ENCODE measurements at regions not wholly inside any gene's neighbourhood (a gene's known extent, or its start where the extent isn't known, plus 50 kb on each side); places are given as distances from the start of the nearest gene placed in this dataset.

DNA sequence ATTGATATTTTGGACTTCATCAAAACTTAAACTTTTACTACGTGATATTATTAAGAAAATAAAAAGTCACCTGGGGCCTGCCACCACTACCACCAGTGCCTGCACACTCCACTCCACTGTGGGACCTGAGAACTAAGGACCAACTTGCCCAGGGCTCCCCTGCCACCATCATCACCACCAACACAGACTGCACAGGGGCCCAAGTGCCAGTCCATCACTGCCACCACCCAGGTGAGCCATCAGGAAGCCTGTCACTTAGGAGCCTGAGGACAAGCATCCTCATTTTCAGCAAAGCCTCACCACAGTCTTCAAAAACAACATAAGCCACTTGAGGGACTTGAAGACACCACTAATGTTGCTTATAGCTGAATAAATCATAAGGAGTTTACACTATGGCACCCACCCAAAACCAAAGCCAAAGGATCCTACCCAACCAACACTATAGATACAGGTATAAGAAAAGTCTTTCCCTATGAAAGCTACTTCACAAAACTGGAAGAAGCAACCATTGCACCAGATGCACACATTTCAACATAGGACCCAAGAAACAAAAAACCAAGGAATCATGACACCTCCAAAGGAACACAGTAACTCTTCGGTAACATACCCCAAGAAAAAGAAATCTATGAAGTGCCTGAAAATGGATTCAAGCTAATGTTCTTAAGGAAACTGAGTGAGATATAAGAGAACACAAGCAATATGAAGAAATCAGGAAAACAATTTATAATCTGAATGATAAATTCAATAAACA lies 73.6 kb upstream of the GNAZ start:
- DNase-seq (ENCODE audit: insufficient read length, low spot score) (no peak), FAIRE-seq (no peak)

- DNase-seq (ENCODE audit: insufficient read length, low spot score) (no peak), FAIRE-seq (no peak)
Measured at GRCh38 chr22:22997262-22997898, 72.9 kb upstream of the GNAZ start.

DNA sequence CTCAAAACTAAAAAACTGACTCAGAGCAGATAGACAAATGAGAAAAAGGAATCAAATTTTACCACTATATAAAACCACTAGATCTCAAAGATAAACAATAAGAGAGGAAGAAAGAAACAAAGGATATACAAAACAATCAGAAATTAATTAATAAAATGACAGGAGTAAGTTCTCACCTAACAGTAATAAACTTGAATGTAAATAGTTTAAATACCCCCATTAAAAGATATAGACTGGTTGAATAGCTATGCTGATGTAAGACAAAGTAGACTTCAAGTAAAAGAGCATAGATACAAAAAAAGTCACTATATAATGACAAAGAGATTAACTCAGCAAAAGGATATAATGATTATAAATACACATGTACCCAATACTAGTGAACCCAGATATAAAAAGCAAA lies 72.3 kb upstream of the GNAZ start:
- FAIRE-seq (no peak), DNase-seq (ENCODE audit: insufficient read length, low spot score) (no peak)

- DNase-seq (ENCODE audit: insufficient read length, low spot score), result no peak
- FAIRE-seq, result no peak
Measured at GRCh38 chr22:22999523-22999922, 70.8 kb upstream of the GNAZ start.

GRCh38 chr22:23000657-23001347 lies 69.5 kb upstream of the GNAZ start:
- FAIRE-seq, result no peak

GRCh38 chr22:23001463-23001862 lies 68.9 kb upstream of the GNAZ start:
- DNase-seq (ENCODE audit: insufficient read length, low spot score) (no peak), FAIRE-seq (no peak)

More at GRCh38 chr22:23000657-23001347, 69.5 kb upstream of the GNAZ start:
- no peak for DNase-seq (ENCODE audit: insufficient read length, low spot score)

DNA sequence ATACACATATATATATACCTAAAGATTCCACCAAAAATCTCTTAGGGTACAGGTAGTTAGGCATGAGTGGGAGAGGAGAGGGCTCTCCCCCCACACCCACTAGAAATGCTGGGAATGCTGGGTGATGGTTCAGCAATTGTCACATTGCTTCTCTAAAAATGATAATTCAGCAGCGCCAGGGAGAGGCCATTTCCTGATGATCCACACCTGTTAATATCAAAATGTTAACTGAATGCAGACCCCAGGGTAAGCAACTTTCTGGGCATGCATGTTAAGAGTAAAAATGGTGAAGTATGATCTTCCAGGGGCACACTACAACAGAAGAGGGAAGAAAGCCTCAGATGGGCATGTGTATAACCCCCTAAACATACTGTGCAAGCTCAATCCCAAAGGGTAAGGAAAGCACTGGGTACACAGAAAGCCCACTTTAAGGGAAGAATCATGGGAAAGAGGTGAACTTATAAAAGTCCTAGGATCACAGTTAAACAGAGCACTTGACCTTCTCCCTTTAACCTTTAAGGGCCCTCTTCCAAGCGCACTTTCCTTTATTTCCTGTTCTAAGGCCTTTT lies 67.6 kb upstream of the GNAZ start:
- FAIRE-seq, result no peak
- DNase-seq (ENCODE audit: insufficient read length, low spot score), result no peak

DNA sequence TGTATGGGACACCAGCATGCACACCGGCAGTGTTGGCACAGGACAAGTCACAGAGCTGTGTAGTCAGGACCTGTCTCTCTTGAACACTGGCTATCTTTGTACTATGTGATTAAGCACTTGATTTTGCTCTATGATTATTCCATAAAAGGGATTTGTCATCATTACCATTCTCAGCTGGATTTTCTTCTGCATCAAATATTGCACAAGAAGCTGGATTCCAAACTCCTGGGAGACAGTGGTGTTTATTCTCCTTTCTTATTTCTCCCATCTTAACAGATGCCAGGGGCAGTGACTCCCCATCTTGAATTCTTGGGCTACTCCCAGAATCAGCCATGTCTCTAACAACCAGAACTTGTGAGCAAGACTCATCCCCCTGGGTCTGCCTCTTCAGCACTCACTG lies 62.5 kb upstream of the GNAZ start:
- FAIRE-seq (no peak), DNase-seq (ENCODE audit: insufficient read length, low spot score) (no peak)

DNA sequence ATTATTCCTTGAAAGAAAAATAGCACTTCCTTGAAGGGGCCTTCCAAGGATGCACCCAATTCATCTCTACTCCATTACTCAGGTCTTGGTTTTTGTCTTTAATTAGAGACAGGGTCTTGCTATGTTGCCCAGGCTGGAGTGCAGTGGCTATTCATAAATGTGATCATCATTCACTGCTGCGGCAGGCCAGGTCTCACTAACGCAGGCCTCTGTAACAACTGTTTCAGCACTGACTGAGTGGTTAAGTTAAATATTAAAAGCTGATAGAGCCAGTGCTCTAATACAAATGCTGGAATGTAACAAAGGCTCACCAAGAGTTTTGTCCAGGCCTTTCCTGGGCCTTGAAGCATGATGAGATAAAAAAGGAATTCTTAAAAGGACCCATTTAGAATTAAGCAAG lies 61.4 kb upstream of the GNAZ start:
- DNase-seq (ENCODE audit: insufficient read length, low spot score), result no peak

More for the DNA sequence above, 61.4 kb upstream of the GNAZ start:
- no peak for FAIRE-seq
